ENCODE measurements at regions not wholly inside any gene's neighbourhood (a gene's known extent, or its start where the extent isn't known, plus 50 kb on each side); places are given as distances from the start of the nearest gene placed in this dataset.
A peak's percentile ranks its signal among the peaks of the same experiment; 100 is the strongest.
"Not testable (repeated sequence)": the region's sequence is repeated elsewhere in the genome, so short reads cannot be mapped to it uniquely, and the experiment has no call there.

DNA sequence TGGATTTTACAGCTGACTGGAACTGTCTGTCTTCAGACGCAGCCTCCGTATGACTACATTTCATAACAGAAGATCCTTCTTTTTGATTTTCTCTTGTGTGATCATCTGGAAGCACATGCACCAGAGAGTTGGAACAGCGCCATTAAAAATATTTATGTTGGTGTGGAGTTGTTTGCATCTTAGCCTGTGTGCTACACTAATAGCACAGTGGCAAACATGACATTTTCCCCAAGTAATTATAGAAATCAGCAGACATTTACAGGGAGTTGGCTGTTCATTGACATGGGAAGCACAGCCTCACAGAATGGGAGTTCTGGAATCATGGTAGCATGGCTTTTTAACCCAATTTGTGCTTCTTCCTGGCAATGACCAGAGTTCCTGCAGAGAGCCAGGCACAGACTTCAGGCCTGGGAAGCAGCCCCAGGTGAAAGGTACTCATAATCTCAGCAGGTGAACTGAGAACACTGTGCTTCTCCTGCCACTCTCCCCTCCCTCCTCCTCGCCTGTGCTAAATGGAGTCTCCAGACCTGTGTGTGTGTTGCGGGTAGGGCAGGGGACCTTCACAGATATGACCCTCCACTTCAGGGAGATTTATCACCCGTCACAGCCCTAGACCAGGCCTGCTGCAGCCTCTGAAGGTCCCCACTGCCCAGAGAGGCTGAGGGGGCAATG lies 82.8 kb upstream of the PLET1 start:
- no peak overlapping the region for H3K4me3 ChIP-seq (ENCODE audit: control insufficient read depth, low read depth, low read length)
- peak; percentile 33 for DNase-seq (ENCODE audit: low read depth)
- TF ChIP-seq, protein P1, sequence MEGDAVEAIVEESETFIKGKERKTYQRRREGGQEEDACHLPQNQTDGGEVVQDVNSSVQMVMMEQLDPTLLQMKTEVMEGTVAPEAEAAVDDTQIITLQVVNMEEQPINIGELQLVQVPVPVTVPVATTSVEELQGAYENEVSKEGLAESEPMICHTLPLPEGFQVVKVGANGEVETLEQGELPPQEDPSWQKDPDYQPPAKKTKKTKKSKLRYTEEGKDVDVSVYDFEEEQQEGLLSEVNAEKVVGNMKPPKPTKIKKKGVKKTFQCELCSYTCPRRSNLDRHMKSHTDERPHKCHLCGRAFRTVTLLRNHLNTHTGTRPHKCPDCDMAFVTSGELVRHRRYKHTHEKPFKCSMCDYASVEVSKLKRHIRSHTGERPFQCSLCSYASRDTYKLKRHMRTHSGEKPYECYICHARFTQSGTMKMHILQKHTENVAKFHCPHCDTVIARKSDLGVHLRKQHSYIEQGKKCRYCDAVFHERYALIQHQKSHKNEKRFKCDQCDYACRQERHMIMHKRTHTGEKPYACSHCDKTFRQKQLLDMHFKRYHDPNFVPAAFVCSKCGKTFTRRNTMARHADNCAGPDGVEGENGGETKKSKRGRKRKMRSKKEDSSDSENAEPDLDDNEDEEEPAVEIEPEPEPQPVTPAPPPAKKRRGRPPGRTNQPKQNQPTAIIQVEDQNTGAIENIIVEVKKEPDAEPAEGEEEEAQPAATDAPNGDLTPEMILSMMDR (conservative IDR thresholded peaks at IDR 0.05; ENCODE audit: control insufficient read depth, insufficient read depth, low read depth, low read length) = no peak

DNA sequence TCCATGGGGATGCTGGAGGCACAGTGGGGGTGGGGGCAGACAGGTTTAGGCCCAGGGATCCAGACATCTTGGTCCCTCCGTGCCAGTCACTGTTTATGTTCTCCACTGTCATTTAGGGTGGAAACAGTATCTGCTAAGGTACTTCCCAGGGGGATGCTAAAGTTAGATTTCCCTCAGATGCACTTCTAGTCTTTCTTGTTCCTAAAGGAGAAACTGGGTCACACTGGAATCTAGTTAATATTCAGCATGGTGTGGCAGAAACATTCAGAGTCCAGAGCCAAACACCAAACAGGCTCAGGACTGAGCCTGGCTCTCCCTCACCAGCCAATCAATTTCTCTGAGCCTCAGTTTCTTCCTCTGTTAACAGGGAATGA lies 83.4 kb upstream of the PLET1 start:
- DNase-seq (ENCODE audit: low read depth) = no peak
- no peak overlapping the region for H3K4me3 ChIP-seq (ENCODE audit: control insufficient read depth, low read depth, low read length)
- TF ChIP-seq, protein P1 (conservative IDR thresholded peaks at IDR 0.05; ENCODE audit: control insufficient read depth, insufficient read depth, low read depth, low read length) = no peak

DNA sequence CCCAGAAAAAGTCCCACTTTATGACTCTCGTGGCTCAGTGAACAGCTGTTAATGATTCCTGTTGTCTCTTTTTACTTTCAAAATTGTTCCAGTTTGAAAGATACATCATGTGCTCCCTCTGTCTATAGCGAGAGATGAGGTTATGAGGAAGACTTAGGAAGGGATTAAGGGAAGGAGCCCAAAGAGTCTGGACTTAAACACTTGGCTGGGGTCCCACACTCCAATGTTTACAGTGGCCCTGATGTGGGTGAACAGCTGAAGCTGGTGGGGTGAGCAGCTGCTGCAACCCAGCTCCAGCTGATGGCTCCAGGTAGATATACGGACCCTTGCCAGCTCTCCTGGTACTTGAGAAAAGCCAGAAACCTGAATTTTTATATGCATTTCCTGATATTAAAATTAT lies 84.5 kb upstream of the PLET1 start:
- no peak for DNase-seq (ENCODE audit: low read depth)
- H3K4me3 ChIP-seq (ENCODE audit: control insufficient read depth, low read depth, low read length) = no peak overlapping the region
- TF ChIP-seq, protein P1 (conservative IDR thresholded peaks at IDR 0.05; ENCODE audit: control insufficient read depth, insufficient read depth, low read depth, low read length) = no peak

DNA sequence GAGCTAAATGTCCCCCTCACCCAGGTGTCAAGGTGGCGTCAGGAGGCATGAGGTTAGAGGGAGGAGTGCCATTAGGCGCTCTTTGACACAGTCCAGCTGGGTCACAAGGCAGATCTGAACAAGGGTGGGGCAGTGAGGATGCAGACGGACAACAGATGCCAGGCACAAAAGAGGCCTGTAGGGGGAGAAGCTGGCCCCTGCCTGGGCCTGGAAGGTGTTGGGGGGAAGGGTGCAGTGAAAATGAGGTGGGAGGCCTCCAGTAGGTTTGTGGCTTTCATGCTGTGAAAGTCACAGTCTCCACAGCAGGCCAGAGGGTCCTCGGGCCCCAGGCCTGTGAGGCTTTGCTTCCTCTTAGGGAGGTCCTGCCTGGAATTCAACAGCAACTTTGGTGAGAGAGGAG lies 85.0 kb upstream of the PLET1 start:
- TF ChIP-seq, protein P1 (conservative IDR thresholded peaks at IDR 0.05; ENCODE audit: control insufficient read depth, insufficient read depth, low read depth, low read length) = no peak
- no peak overlapping the region for H3K4me3 ChIP-seq (ENCODE audit: control insufficient read depth, low read depth, low read length)
- DNase-seq (ENCODE audit: low read depth) = no peak

DNA sequence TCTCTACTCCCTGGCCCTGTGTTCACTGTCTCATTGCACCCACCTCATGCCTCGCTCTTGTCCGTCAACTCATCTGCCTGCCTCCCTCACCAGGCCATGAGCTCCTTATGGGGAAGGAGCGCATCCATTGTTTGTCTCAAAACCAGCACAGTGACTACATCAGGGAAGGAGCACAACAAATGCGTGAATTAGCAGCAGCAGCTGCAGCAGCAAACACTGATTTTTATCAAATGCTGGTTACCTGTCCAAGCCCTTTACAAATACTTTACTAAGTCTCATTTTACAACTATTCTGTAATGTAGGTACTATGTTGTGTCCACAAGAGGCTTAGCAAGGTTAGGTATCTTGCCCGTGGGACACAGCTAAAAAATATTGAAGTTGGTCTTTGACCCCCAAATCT lies 85.9 kb upstream of the PLET1 start:
- no peak overlapping the region for H3K4me3 ChIP-seq (ENCODE audit: control insufficient read depth, low read depth, low read length)
- TF ChIP-seq, protein P1 (conservative IDR thresholded peaks at IDR 0.05; ENCODE audit: control insufficient read depth, insufficient read depth, low read depth, low read length) = no peak
- DNase-seq (ENCODE audit: low read depth) = no peak

DNA sequence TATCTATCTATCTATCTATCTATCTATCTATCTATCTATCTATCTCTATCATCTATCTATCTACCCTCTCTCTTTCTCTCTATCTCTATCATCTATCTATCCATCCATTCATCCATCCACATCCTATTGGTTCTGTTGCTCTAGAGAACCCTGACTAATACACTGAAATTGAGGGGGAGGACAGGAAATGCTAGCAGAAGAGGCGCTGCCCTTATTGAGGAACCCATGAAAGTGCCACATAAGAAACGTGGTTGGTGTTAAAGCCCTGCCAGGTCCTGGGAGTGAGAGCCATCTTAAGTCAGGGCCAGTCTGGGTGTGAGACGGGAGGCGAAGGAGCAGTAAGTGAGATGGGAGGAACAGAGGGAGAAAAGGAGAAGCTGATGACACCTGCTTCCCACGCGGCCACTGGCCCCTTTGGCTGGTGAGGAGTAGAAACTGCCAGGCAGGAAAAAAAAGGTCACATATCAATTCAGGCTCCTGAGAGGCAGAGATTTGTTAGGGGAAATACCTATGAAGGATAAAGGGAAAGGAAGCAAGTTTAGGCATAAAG lies 87.9 kb upstream of the PLET1 start:
- TF ChIP-seq, protein P1 (conservative IDR thresholded peaks at IDR 0.05; ENCODE audit: control insufficient read depth, insufficient read depth, low read depth, low read length) = no peak
- no peak for DNase-seq (ENCODE audit: low read depth)
- no peak overlapping the region for H3K4me3 ChIP-seq (ENCODE audit: control insufficient read depth, low read depth, low read length)

DNA sequence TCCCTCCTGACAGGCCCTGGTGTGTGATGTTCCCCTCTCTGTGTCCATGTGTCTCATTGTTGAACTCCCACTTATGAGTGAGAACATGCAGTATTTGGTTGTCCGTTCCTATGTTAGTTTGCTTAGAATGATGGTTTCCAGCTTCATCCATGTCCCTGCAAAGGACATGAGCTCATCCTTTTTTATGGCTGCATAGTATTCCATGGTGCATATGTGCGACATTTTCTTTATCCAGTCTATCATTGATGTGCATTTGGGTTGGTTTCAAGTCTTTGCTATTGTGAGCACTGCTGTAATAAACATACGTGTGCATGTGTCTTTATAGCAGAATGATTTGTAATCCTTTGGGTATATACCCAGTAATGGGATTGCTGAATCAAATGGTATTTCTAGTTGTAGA lies 90.8 kb upstream of the PLET1 start:
- not testable (repeated sequence) for DNase-seq (ENCODE audit: low read depth)

More for the DNA sequence above, 90.8 kb upstream of the PLET1 start:
- H3K4me3 ChIP-seq (ENCODE audit: control insufficient read depth, low read depth, low read length) = not testable (repeated sequence)
